ENCODE measurements at regions not wholly inside any gene's neighbourhood (a gene's known extent, or its start where the extent isn't known, plus 50 kb on each side); places are given as distances from the start of the nearest gene placed in this dataset.
A peak's percentile ranks its signal among the peaks of the same experiment; 100 is the strongest.
"Not testable (repeated sequence)": the region's sequence is repeated elsewhere in the genome, so short reads cannot be mapped to it uniquely, and the experiment has no call there.

- Histone ChIP-seq H3K4me3 (no peak overlapping the region), H3K27me3 (no peaks in the 10 kb centered on the region), H3K36me3 (replicated peaks in 1 of 2; ENCODE audit: insufficient read depth in 1 of 2, low read depth in 2 of 2) (no peaks in the 10 kb centered on the region), H3K9me3 (peaks cover 0 to 5% (median 0%) of the 10 kb centered on the region in 3 donors), H3K4me1 (no peaks in the 10 kb centered on the region), H3K27ac (no peak overlapping the region)
- TF ChIP-seq, protein P1, sequence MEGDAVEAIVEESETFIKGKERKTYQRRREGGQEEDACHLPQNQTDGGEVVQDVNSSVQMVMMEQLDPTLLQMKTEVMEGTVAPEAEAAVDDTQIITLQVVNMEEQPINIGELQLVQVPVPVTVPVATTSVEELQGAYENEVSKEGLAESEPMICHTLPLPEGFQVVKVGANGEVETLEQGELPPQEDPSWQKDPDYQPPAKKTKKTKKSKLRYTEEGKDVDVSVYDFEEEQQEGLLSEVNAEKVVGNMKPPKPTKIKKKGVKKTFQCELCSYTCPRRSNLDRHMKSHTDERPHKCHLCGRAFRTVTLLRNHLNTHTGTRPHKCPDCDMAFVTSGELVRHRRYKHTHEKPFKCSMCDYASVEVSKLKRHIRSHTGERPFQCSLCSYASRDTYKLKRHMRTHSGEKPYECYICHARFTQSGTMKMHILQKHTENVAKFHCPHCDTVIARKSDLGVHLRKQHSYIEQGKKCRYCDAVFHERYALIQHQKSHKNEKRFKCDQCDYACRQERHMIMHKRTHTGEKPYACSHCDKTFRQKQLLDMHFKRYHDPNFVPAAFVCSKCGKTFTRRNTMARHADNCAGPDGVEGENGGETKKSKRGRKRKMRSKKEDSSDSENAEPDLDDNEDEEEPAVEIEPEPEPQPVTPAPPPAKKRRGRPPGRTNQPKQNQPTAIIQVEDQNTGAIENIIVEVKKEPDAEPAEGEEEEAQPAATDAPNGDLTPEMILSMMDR (IDR thresholded peaks at IDR 0.05) = no peak
- no peak for TF ChIP-seq POLR2A (IDR thresholded peaks at IDR 0.05)
- intact Hi-C loops (cut with DNase I) = no loop called here
- ATAC-seq (no peak), DNase-seq (no peak)
Measured at GRCh38 chr4:18435781-18436180, 414.2 kb upstream of the LCORL start.

- no peaks in the 10 kb centered on the region for H3K4me1 ChIP-seq
- H3K9me3 ChIP-seq = no peaks in the 10 kb centered on the region
- no peak overlapping the region for H3K4me3 ChIP-seq
- intact Hi-C loops (cut with DNase I) = no loop called here
- no peak for ATAC-seq
- TF ChIP-seq POLR2A (IDR thresholded peaks at IDR 0.05) = no peak
- TF ChIP-seq, protein P1 (IDR thresholded peaks at IDR 0.05) = no peak
- H3K27ac ChIP-seq = no peak overlapping the region
- no peak for DNase-seq
- no peaks in the 10 kb centered on the region for H3K27me3 ChIP-seq
- 86 to 87% methylated on average over 4 of the region's 4 CpGs for WGBS, 2 donors
- no peaks in the 10 kb centered on the region for H3K36me3 ChIP-seq (replicated peaks in 1 of 2; ENCODE audit: insufficient read depth in 1 of 2, low read depth in 2 of 2)
Measured at GRCh38 chr4:18422685-18423084, 401.1 kb upstream of the LCORL start.

- TF ChIP-seq, protein P1 (IDR thresholded peaks at IDR 0.05) = no peak
- no peak for TF ChIP-seq POLR2A (IDR thresholded peaks at IDR 0.05)
- ATAC-seq = no peak
- Histone ChIP-seq H3K27ac (no peak overlapping the region), H3K27me3 (no peaks in the 10 kb centered on the region), H3K9me3 (no peaks in the 10 kb centered on the region), H3K4me3 (no peak overlapping the region), H3K36me3 (replicated peaks in 1 of 2; ENCODE audit: insufficient read depth in 1 of 2, low read depth in 2 of 2) (no peaks in the 10 kb centered on the region), H3K4me1 (no peaks in the 10 kb centered on the region)
- 14 to 25% methylated on average over 2 of the region's 2 CpGs for WGBS, 2 donors
- DNase-seq = peak in 2 of 4 donors; percentile 23 to 39
- intact Hi-C loops (cut with DNase I) = no loop called here
Measured at GRCh38 chr4:18421519-18421918, 400.0 kb upstream of the LCORL start.

DNA sequence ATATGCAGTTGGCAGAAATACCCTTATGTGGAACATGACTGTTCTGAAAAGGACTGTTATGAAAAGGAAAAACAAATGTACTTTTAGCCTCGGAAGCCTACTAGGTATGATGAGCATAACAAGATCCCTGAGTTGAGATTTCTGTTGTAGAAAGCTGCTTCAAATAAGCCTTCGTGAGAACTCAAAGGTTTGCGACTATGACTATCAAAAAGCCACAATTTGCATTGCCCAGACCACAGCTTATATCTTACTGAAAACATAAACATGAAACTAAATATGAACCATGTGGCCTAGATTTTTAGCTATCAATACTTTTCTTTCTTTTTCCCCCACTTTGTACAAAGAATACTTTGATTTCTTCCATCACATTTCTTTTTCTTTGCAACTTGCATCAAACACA lies 398.2 kb upstream of the LCORL start:
- ATAC-seq = no peak
- intact Hi-C loops (cut with DNase I) = no loop called here
- Histone ChIP-seq H3K9me3 (no peaks in the 10 kb centered on the region), H3K36me3 (replicated peaks in 1 of 2; ENCODE audit: insufficient read depth in 1 of 2, low read depth in 2 of 2) (no peaks in the 10 kb centered on the region), H3K4me3 (no peak overlapping the region), H3K27ac (no peak overlapping the region), H3K27me3 (no peaks in the 10 kb centered on the region), H3K4me1 (no peaks in the 10 kb centered on the region)
- TF ChIP-seq, protein P1 (IDR thresholded peaks at IDR 0.05) = no peak
- no peak for TF ChIP-seq POLR2A (IDR thresholded peaks at IDR 0.05)
- WGBS, 2 donors = 73 to 80% methylated on average over 3 of the region's 3 CpGs
- DNase-seq = no peak

DNA sequence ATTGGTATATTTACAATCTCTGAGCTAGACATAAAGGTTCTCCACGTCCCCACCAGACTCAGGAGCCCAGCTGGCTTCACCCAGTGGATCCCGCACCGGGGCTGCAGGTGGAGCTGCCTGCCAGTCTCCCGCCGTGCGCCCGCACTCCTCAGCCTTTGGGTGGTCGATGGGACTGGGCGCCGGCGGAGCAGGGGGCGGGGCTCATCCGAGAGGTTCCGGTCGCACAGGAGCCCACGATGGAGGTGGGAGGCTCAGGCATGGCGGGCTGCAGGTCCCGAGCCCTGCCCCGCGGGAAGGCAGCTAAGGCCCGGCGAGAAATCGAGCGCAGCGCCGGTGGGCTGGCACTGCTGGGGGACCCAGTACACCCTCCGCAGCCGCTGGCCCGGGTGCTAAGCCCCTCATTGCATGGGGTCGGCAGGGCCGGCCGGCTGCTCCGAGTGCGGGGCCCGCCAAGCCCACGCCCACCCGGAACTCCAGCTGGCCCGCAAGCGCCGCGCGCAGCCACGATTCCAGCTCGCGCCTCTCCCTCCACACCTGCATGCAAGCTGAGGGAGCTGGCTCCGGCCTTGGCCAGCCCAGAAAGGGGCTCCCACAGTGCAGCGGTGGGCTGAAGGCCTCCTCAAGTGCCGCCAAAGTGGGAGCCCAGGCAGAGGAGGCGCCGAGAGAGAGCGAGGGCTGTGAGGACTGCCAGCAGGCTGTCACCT lies 396.8 kb upstream of the LCORL start:
- H3K4me1 ChIP-seq; DNase-seq; H3K36me3 ChIP-seq (replicated peaks in 1 of 2; ENCODE audit: insufficient read depth in 1 of 2, low read depth in 2 of 2); H3K9me3 ChIP-seq; H3K4me3 ChIP-seq; H3K27me3 ChIP-seq; ATAC-seq; intact Hi-C loops (cut with DNase I); H3K27ac ChIP-seq: not testable (repeated sequence)
- WGBS, 2 donors = 85 to 89% methylated on average over 20 to 45 of the region's 51 CpGs

GRCh38 chr4:18417651-18418050 lies 396.1 kb upstream of the LCORL start:
- H3K9me3 ChIP-seq; H3K27me3 ChIP-seq; H3K4me3 ChIP-seq; H3K4me1 ChIP-seq; intact Hi-C loops (cut with DNase I); ATAC-seq; DNase-seq; H3K36me3 ChIP-seq (replicated peaks in 1 of 2; ENCODE audit: insufficient read depth in 1 of 2, low read depth in 2 of 2); H3K27ac ChIP-seq: not testable (repeated sequence)
- WGBS, 2 donors = 89 to 93% methylated on average over 14 to 15 of the region's 15 CpGs
